DOHH2 (cell line): ENCODE measurements at regions not wholly inside any gene's neighbourhood (a gene's known extent, or its start where the extent isn't known, plus 50 kb on each side); places are given as distances from the start of the nearest gene placed in this dataset.

Experiments used
- EZH2phosphoT487 ChIP-seq: fragments of 200-600 bp; sonication (generic); IDR thresholded peaks from 2 replicates; pipeline ENCODE4 v1.6.1; 2017; ENCODE audit warnings: borderline replicate concordance, mild to moderate bottlenecking, antibody characterized with exemption, low read length, moderate library complexity, mixed read lengths
- TF ChIP-seq, protein P1 (sequence below): fragments of 200-600 bp; sonication (generic); IDR thresholded peaks from one replicate; pipeline ENCODE4 v1.5.1; 2014; ENCODE audit warnings: antibody characterized with exemption, mild to moderate bottlenecking, low read depth, low read length; ENCODE audit not compliant: poor library complexity, severe bottlenecking

DNA sequence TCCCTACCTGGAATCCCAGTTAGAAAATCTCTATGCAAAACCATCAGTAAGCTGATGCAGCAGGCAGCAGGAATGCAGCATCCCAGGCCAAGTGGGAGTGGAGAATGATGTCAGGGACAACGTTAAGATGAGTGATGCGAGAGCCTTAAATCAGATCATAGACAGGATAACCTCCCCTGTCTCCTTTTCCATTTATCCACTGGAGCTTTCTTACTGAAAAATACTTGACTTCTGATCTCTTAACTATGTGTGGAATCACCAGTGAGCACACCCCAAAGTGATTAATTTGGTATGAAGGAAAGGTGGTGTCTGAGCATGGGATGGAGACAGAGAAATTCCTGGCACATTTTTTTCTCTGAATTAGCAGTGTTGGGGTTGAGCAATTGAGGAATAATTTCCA lies 98.0 kb downstream of the RND3 start:
- TF ChIP-seq, protein P1, sequence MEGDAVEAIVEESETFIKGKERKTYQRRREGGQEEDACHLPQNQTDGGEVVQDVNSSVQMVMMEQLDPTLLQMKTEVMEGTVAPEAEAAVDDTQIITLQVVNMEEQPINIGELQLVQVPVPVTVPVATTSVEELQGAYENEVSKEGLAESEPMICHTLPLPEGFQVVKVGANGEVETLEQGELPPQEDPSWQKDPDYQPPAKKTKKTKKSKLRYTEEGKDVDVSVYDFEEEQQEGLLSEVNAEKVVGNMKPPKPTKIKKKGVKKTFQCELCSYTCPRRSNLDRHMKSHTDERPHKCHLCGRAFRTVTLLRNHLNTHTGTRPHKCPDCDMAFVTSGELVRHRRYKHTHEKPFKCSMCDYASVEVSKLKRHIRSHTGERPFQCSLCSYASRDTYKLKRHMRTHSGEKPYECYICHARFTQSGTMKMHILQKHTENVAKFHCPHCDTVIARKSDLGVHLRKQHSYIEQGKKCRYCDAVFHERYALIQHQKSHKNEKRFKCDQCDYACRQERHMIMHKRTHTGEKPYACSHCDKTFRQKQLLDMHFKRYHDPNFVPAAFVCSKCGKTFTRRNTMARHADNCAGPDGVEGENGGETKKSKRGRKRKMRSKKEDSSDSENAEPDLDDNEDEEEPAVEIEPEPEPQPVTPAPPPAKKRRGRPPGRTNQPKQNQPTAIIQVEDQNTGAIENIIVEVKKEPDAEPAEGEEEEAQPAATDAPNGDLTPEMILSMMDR, result no peak
- no peak for TF ChIP-seq EZH2phosphoT487
